HL-60 (cell line): ENCODE measurements at regions not wholly inside any gene's neighbourhood (a gene's known extent, or its start where the extent isn't known, plus 50 kb on each side); places are given as distances from the start of the nearest gene placed in this dataset.

ENCODE experiments used
- GABPA ChIP-seq: IDR thresholded peaks from 2 replicates; pipeline ENCODE4 v1.6.1; 2012; ENCODE audit warnings: low read depth
- SPI1 ChIP-seq: IDR thresholded peaks from 2 replicates; pipeline ENCODE4 v1.6.1; 2012; ENCODE audit warnings: low read depth, mild to moderate bottlenecking, borderline replicate concordance
- TF ChIP-seq, protein P1 (sequence below): IDR thresholded peaks from one replicate; pipeline ENCODE4 v1.5.1; 2011; ENCODE audit warnings: low read length, control low read depth, inconsistent platforms; ENCODE audit not compliant: insufficient read depth

DNA sequence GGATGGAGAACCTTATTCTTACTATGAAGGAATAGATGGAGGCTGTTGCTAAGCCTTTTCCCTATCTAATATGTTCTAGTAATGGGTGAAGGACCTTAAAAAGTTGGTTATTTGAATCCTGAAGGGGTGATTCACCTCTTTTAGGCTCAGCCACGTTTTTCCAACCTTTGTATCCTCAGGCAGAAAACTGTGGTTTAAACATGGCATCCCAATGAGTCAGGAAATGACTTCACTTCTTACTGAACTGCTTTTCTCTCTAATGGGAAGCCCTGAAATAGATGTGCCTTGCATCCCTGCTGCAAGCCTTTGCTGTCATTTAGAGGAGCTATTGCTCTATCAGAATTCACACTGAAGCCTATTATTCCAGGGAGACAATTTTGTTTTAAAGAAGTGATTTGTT is 191.0 kb upstream of the ARX start:
- TF ChIP-seq, protein P1, sequence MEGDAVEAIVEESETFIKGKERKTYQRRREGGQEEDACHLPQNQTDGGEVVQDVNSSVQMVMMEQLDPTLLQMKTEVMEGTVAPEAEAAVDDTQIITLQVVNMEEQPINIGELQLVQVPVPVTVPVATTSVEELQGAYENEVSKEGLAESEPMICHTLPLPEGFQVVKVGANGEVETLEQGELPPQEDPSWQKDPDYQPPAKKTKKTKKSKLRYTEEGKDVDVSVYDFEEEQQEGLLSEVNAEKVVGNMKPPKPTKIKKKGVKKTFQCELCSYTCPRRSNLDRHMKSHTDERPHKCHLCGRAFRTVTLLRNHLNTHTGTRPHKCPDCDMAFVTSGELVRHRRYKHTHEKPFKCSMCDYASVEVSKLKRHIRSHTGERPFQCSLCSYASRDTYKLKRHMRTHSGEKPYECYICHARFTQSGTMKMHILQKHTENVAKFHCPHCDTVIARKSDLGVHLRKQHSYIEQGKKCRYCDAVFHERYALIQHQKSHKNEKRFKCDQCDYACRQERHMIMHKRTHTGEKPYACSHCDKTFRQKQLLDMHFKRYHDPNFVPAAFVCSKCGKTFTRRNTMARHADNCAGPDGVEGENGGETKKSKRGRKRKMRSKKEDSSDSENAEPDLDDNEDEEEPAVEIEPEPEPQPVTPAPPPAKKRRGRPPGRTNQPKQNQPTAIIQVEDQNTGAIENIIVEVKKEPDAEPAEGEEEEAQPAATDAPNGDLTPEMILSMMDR: no peak
- TF ChIP-seq GABPA (no peak), SPI1 (no peak)
